ENCODE measurements at regions not wholly inside any gene's neighbourhood (a gene's known extent, or its start where the extent isn't known, plus 50 kb on each side); places are given as distances from the start of the nearest gene placed in this dataset.

DNA sequence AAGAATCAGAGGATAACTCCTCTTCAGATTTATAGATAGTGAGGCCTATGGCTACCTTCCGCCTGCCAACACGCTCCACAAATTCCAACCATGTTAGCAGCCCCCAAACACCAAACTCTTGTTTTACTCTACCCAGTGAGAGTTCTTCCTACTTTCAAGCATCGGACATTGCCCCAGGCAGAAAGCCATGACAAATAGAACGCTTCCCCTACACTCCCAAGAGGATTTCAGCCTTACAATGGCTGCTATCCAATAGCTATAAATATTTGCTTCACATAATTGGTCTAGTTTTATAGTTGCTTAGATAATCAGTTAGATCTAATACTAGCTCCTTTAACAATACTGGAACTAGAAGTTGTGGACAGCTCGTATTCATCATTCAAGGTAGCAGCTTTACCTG, 503.4 kb upstream of the VRK2 start:
- no peak for ATAC-seq
- TF ChIP-seq, protein P1, sequence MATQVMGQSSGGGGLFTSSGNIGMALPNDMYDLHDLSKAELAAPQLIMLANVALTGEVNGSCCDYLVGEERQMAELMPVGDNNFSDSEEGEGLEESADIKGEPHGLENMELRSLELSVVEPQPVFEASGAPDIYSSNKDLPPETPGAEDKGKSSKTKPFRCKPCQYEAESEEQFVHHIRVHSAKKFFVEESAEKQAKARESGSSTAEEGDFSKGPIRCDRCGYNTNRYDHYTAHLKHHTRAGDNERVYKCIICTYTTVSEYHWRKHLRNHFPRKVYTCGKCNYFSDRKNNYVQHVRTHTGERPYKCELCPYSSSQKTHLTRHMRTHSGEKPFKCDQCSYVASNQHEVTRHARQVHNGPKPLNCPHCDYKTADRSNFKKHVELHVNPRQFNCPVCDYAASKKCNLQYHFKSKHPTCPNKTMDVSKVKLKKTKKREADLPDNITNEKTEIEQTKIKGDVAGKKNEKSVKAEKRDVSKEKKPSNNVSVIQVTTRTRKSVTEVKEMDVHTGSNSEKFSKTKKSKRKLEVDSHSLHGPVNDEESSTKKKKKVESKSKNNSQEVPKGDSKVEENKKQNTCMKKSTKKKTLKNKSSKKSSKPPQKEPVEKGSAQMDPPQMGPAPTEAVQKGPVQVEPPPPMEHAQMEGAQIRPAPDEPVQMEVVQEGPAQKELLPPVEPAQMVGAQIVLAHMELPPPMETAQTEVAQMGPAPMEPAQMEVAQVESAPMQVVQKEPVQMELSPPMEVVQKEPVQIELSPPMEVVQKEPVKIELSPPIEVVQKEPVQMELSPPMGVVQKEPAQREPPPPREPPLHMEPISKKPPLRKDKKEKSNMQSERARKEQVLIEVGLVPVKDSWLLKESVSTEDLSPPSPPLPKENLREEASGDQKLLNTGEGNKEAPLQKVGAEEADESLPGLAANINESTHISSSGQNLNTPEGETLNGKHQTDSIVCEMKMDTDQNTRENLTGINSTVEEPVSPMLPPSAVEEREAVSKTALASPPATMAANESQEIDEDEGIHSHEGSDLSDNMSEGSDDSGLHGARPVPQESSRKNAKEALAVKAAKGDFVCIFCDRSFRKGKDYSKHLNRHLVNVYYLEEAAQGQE (IDR thresholded peaks at IDR 0.05; ENCODE audit: insufficient read depth in 1 of 2, low read depth in 2 of 2, low read length in 1 of 2), result no peak
- TF ChIP-seq, protein P2, sequence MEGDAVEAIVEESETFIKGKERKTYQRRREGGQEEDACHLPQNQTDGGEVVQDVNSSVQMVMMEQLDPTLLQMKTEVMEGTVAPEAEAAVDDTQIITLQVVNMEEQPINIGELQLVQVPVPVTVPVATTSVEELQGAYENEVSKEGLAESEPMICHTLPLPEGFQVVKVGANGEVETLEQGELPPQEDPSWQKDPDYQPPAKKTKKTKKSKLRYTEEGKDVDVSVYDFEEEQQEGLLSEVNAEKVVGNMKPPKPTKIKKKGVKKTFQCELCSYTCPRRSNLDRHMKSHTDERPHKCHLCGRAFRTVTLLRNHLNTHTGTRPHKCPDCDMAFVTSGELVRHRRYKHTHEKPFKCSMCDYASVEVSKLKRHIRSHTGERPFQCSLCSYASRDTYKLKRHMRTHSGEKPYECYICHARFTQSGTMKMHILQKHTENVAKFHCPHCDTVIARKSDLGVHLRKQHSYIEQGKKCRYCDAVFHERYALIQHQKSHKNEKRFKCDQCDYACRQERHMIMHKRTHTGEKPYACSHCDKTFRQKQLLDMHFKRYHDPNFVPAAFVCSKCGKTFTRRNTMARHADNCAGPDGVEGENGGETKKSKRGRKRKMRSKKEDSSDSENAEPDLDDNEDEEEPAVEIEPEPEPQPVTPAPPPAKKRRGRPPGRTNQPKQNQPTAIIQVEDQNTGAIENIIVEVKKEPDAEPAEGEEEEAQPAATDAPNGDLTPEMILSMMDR (IDR thresholded peaks at IDR 0.05), result no peak
- no peak for TF ChIP-seq TCF7L2 (IDR thresholded peaks at IDR 0.05; ENCODE audit: low read depth, low read length)
- TF ChIP-seq POLR2AphosphoS5 (IDR thresholded peaks at IDR 0.05; ENCODE audit: low read depth, low read length), result no peak
- TF ChIP-seq SIN3A (IDR thresholded peaks at IDR 0.05; ENCODE audit: borderline replicate concordance, insufficient read depth, low read depth, low read length), result no peak
- CTCF ChIA-PET, result no interaction called here
- DNase-seq (ENCODE audit: low read depth, low spot score), result no peak
- Histone ChIP-seq H3K27me3 (ENCODE audit: control insufficient read depth, insufficient read depth, low read length) (no peaks in the 10 kb centered on the region), H3K36me3 (ENCODE audit: control insufficient read depth, insufficient read depth, low read length) (no peaks in the 10 kb centered on the region), H3K4me3 (ENCODE audit: low read depth in 2 of 2, low read length in 2 of 2) (no peak overlapping the region), H3K27ac (ENCODE audit: low read length) (no peak overlapping the region), H3K9me3 (ENCODE audit: control insufficient read depth, insufficient read depth, low read depth, low read length) (no peaks in the 10 kb centered on the region), H3K4me1 (ENCODE audit: control insufficient read depth, insufficient read depth, low read length) (no peaks in the 10 kb centered on the region)
- POLR2A ChIA-PET, result no interaction called here
- intact Hi-C loops (cut with micrococcal nuclease; ENCODE audit: unreplicated experiment), result no loop called here
- BruUV-seq (replicated peaks), result no TSS peak
- in situ Hi-C loops (cut with HindIII; ENCODE audit: low pct_unique_long_range_greater_than_20kb, low sequenced_read_pairs), result no loop called here

DNA sequence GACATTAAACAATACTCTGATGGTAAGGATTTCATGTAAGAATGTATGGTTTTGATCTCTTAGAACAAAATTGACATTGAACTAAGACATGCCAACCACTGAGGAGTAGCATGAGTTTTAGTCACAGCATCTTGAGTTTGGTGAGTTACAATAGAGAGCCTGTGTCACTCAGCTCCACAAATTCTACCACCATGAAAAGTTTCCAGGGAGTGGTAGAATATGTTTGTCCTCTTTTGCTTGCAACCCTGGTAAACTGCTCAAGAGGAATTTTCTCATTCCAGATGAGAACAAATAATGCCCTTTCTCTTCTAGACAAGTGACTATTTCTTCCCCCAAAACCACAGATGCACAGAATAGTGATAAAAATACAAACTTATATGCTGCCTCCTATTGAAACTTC, 502.0 kb upstream of the VRK2 start:
- intact Hi-C loops (cut with micrococcal nuclease; ENCODE audit: unreplicated experiment), result no loop called here
- ChIA-PET POLR2A (no interaction called here), CTCF (no interaction called here)
- Histone ChIP-seq H3K27me3 (ENCODE audit: control insufficient read depth, insufficient read depth, low read length) (no peaks in the 10 kb centered on the region), H3K27ac (ENCODE audit: low read length) (no peak overlapping the region), H3K9me3 (ENCODE audit: control insufficient read depth, insufficient read depth, low read depth, low read length) (no peaks in the 10 kb centered on the region), H3K4me1 (ENCODE audit: control insufficient read depth, insufficient read depth, low read length) (no peaks in the 10 kb centered on the region), H3K4me3 (ENCODE audit: low read depth in 2 of 2, low read length in 2 of 2) (no peak overlapping the region), H3K36me3 (ENCODE audit: control insufficient read depth, insufficient read depth, low read length) (no peaks in the 10 kb centered on the region)
- no peak for DNase-seq (ENCODE audit: low read depth, low spot score)
- BruUV-seq (replicated peaks), result no TSS peak
- no peak for ATAC-seq
- no peak for TF ChIP-seq POLR2AphosphoS5 (IDR thresholded peaks at IDR 0.05; ENCODE audit: low read depth, low read length)
- TF ChIP-seq, protein P1 (IDR thresholded peaks at IDR 0.05; ENCODE audit: insufficient read depth in 1 of 2, low read depth in 2 of 2, low read length in 1 of 2), result no peak
- TF ChIP-seq, protein P2 (IDR thresholded peaks at IDR 0.05), result no peak
- no peak for TF ChIP-seq SIN3A (IDR thresholded peaks at IDR 0.05; ENCODE audit: borderline replicate concordance, insufficient read depth, low read depth, low read length)
- no peak for TF ChIP-seq TCF7L2 (IDR thresholded peaks at IDR 0.05; ENCODE audit: low read depth, low read length)
- in situ Hi-C loops (cut with HindIII; ENCODE audit: low pct_unique_long_range_greater_than_20kb, low sequenced_read_pairs), result no loop called here

Measured in Panc1 (cell line).